ENCODE measurements at regions not wholly inside any gene's neighbourhood (a gene's known extent, or its start where the extent isn't known, plus 50 kb on each side); places are given as distances from the start of the nearest gene placed in this dataset.
A peak's percentile ranks its signal among the peaks of the same experiment; 100 is the strongest.

- H4K20me1 ChIP-seq (replicated peaks in 1 of 2; ENCODE audit: control insufficient read depth in 1 of 2, insufficient read depth in 2 of 2, low read length in 2 of 2): no peaks in the 10 kb centered on the region
- H3K9ac ChIP-seq (replicated peaks in 1 of 4; ENCODE audit: extremely low read depth in 1 of 4, low read depth in 3 of 4, low read length in 3 of 4): no peak overlapping the region
- no peaks in the 10 kb centered on the region for H3K79me1 ChIP-seq (ENCODE audit: low read depth, low read length)
- H3K27me3 ChIP-seq (replicated peaks in 1 of 4; ENCODE audit: control insufficient read depth in 3 of 4, extremely low read depth in 1 of 4, insufficient read depth in 3 of 4, low read length in 3 of 4): no peaks in the 10 kb centered on the region
- no peaks in the 10 kb centered on the region for H3K36me3 ChIP-seq (ENCODE audit: control insufficient read depth in 2 of 4, insufficient read depth in 4 of 4, low read length in 3 of 4)
- H3K9me3 ChIP-seq (ENCODE audit: insufficient read depth in 2 of 2, low read depth in 1 of 2, low read length in 1 of 2): no peaks in the 10 kb centered on the region
- ChIA-PET CTCF (ENCODE audit: partially characterized antibody) (no interaction called here), POLR2A (ENCODE audit: partially characterized antibody) (no interaction called here)
- no peak overlapping the region for H2BK12ac ChIP-seq (ENCODE audit: low read depth, low read length)
- no peak overlapping the region for H3K56ac ChIP-seq (replicated peaks; ENCODE audit: insufficient read length, low read depth, low read length)
- no peak overlapping the region for H2BK120ac ChIP-seq (replicated peaks; ENCODE audit: low read depth, low read length)
- H3K79me2 ChIP-seq (ENCODE audit: control insufficient read depth in 1 of 2, insufficient read depth in 2 of 2, low read length in 2 of 2): no peaks in the 10 kb centered on the region
- FAIRE-seq: no peak
- H3K4ac ChIP-seq (replicated peaks; ENCODE audit: insufficient read length, low read depth, low read length): no peak overlapping the region
- H2BK20ac ChIP-seq (ENCODE audit: low read length): no peak overlapping the region
- 91% methylated on average over 9 of the region's 9 CpGs; no CpG with 5 or more reads in 1 of the 2 experiments for WGBS, 2 experiments (ENCODE audit: extremely low coverage in 1 of 2, insufficient coverage in 1 of 2, insufficient read length in 1 of 2, insufficient replicate concordance in 2 of 2, low coverage in 1 of 2, low lambda C conversion rate in 2 of 2, missing lambda C conversion rate in 1 of 2)
- H2AFZ ChIP-seq (ENCODE audit: low read length): no peak overlapping the region
- no peak overlapping the region for H4K5ac ChIP-seq (ENCODE audit: insufficient read length, low read depth, low read length)
- H3K23me2 ChIP-seq (ENCODE audit: low read depth, low read length): no peaks in the 10 kb centered on the region; the same call in 1 of the 2 replicates
- no peak overlapping the region for H3K23ac ChIP-seq (ENCODE audit: insufficient read length)
- no peak overlapping the region for H3K4me2 ChIP-seq (ENCODE audit: insufficient read depth in 1 of 2, low read depth in 2 of 2, low read length in 2 of 2)
- H4K91ac ChIP-seq (replicated peaks; ENCODE audit: insufficient read length, low read length): no peak overlapping the region
- no peak overlapping the region for H3K14ac ChIP-seq (ENCODE audit: insufficient read length)
- no peak for TF ChIP-seq TAF1 (IDR thresholded peaks at IDR 0.05; ENCODE audit: low read depth, low read length)
- TF ChIP-seq GABPA (IDR thresholded peaks at IDR 0.05; ENCODE audit: borderline replicate concordance, insufficient read depth, low read length): no peak
- no peak for TF ChIP-seq NANOG (IDR thresholded peaks at IDR 0.05; ENCODE audit: insufficient read depth, low read depth, low read length, poor library complexity, severe bottlenecking)
- H2BK5ac ChIP-seq (ENCODE audit: low read depth, low read length): no peak overlapping the region
- no peak overlapping the region for H3K4me3 ChIP-seq (ENCODE audit: extremely low read depth in 1 of 4, insufficient read depth in 2 of 4, low read depth in 3 of 4, low read length in 4 of 4)
- no peak overlapping the region for H3K18ac ChIP-seq (ENCODE audit: extremely low read depth, low read length)
- H3K4me1 ChIP-seq (replicated peaks in 1 of 4; ENCODE audit: control insufficient read depth in 3 of 4, insufficient read depth in 4 of 4, low read length in 3 of 4): no peaks in the 10 kb centered on the region
- H4K8ac ChIP-seq (ENCODE audit: extremely low read depth, insufficient read depth, low read length): 0 out of 2 replicates have a peak overlapping the region, but pooled peaks have one; percentile 51
- no peak overlapping the region for H2BK15ac ChIP-seq (ENCODE audit: low read length)
- H3K27ac ChIP-seq (ENCODE audit: low read depth, low read length): no peak overlapping the region
- no peak overlapping the region for H2AK5ac ChIP-seq (ENCODE audit: low read depth, low read length)
- no peak for DNase-seq (ENCODE audit: low read depth in 1 of 2, low spot score in 2 of 2)
These were observed 1624.4 kb downstream of the GRIK2 start for GRCh38 chr6:103017878-103018277.

Data from H1 (cell line).